ENCODE measurements at regions not wholly inside any gene's neighbourhood (a gene's known extent, or its start where the extent isn't known, plus 50 kb on each side); places are given as distances from the start of the nearest gene placed in this dataset.

- Histone ChIP-seq H3K9ac (ENCODE audit: low read length) (no peak overlapping the region), H3K9me3 (ENCODE audit: insufficient read depth, low read length) (no peaks in the 10 kb centered on the region), H4K20me1 (ENCODE audit: insufficient read depth, low read length) (no peaks in the 10 kb centered on the region), H3K27ac (ENCODE audit: low read length) (no peak overlapping the region), H3K79me2 (ENCODE audit: low read length) (no peaks in the 10 kb centered on the region), H3K4me2 (ENCODE audit: low read length) (no peak overlapping the region), H3K36me3 (replicated peaks; ENCODE audit: low read depth, low read length) (no peaks in the 10 kb centered on the region), H3K4me1 (ENCODE audit: low read length) (peaks cover 5% of the 10 kb centered on the region; the same call in 1 of the 2 replicates), H2AFZ (ENCODE audit: low read depth, low read length) (no peak overlapping the region), H3K4me3 (ENCODE audit: low read length) (no peak overlapping the region), H3K27me3 (ENCODE audit: low read depth, low read length) (no peaks in the 10 kb centered on the region)
- no peak for TF ChIP-seq CTCF (IDR thresholded peaks at IDR 0.05; ENCODE audit: low read depth, low read length)
- TF ChIP-seq EZH2phosphoT487 (IDR thresholded peaks at IDR 0.05; ENCODE audit: low read depth) = no peak
Observed at GRCh38 chr2:43162511-43162776, 64.0 kb downstream of the ZFP36L2 start.

GRCh38 chr2:43161650-43162510 lies 64.5 kb downstream of the ZFP36L2 start:
- no peak for TF ChIP-seq CTCF (IDR thresholded peaks at IDR 0.05; ENCODE audit: low read depth, low read length)
- TF ChIP-seq EZH2phosphoT487 (IDR thresholded peaks at IDR 0.05; ENCODE audit: low read depth) = no peak
- Histone ChIP-seq H3K9ac (ENCODE audit: low read length) (no peak overlapping the region), H3K4me2 (ENCODE audit: low read length) (no peak overlapping the region), H3K36me3 (replicated peaks; ENCODE audit: low read depth, low read length) (no peaks in the 10 kb centered on the region), H3K27me3 (ENCODE audit: low read depth, low read length) (no peaks in the 10 kb centered on the region), H2AFZ (ENCODE audit: low read depth, low read length) (no peak overlapping the region), H3K4me1 (ENCODE audit: low read length) (peaks cover 5% of the 10 kb centered on the region; the same call in 1 of the 2 replicates), H3K9me3 (ENCODE audit: insufficient read depth, low read length) (no peaks in the 10 kb centered on the region), H4K20me1 (ENCODE audit: insufficient read depth, low read length) (no peaks in the 10 kb centered on the region), H3K27ac (ENCODE audit: low read length) (no peak overlapping the region), H3K79me2 (ENCODE audit: low read length) (no peaks in the 10 kb centered on the region), H3K4me3 (ENCODE audit: low read length) (no peak overlapping the region)

GRCh38 chr2:43160778-43161177 lies 65.6 kb downstream of the ZFP36L2 start:
- no peak overlapping the region for H2AFZ ChIP-seq (ENCODE audit: low read depth, low read length)
- no peaks in the 10 kb centered on the region for H3K27me3 ChIP-seq (ENCODE audit: low read depth, low read length)
- H3K4me1 ChIP-seq (ENCODE audit: low read length) = peaks cover 5% of the 10 kb centered on the region; the same call in 1 of the 2 replicates
- no peaks in the 10 kb centered on the region for H3K36me3 ChIP-seq (replicated peaks; ENCODE audit: low read depth, low read length)
- H3K9me3 ChIP-seq (ENCODE audit: insufficient read depth, low read length) = no peaks in the 10 kb centered on the region
- no peak overlapping the region for H3K9ac ChIP-seq (ENCODE audit: low read length)
- TF ChIP-seq EZH2phosphoT487 (IDR thresholded peaks at IDR 0.05; ENCODE audit: low read depth) = no peak
- TF ChIP-seq CTCF (IDR thresholded peaks at IDR 0.05; ENCODE audit: low read depth, low read length) = no peak
- no peaks in the 10 kb centered on the region for H3K79me2 ChIP-seq (ENCODE audit: low read length)
- no peak overlapping the region for H3K4me3 ChIP-seq (ENCODE audit: low read length)
- H3K27ac ChIP-seq (ENCODE audit: low read length) = no peak overlapping the region
- no peak overlapping the region for H3K4me2 ChIP-seq (ENCODE audit: low read length)
- H4K20me1 ChIP-seq (ENCODE audit: insufficient read depth, low read length) = no peaks in the 10 kb centered on the region

- Histone ChIP-seq H3K9ac (ENCODE audit: low read length) (no peak overlapping the region), H3K79me2 (ENCODE audit: low read length) (no peaks in the 10 kb centered on the region), H3K9me3 (ENCODE audit: insufficient read depth, low read length) (no peaks in the 10 kb centered on the region), H3K36me3 (replicated peaks; ENCODE audit: low read depth, low read length) (no peaks in the 10 kb centered on the region), H3K27me3 (ENCODE audit: low read depth, low read length) (no peaks in the 10 kb centered on the region), H2AFZ (ENCODE audit: low read depth, low read length) (no peak overlapping the region), H3K4me1 (ENCODE audit: low read length) (peaks cover 5% of the 10 kb centered on the region; the same call in 1 of the 2 replicates), H3K4me3 (ENCODE audit: low read length) (no peak overlapping the region), H3K27ac (ENCODE audit: low read length) (no peak overlapping the region), H4K20me1 (ENCODE audit: insufficient read depth, low read length) (no peaks in the 10 kb centered on the region), H3K4me2 (ENCODE audit: low read length) (no peak overlapping the region)
- TF ChIP-seq EZH2phosphoT487 (IDR thresholded peaks at IDR 0.05; ENCODE audit: low read depth) = no peak
- TF ChIP-seq CTCF (IDR thresholded peaks at IDR 0.05; ENCODE audit: low read depth, low read length) = no peak
Observed at GRCh38 chr2:43159797-43160196, 66.6 kb downstream of the ZFP36L2 start.
